HG03039 (cell line): ENCODE measurements at regions not wholly inside any gene's neighbourhood (a gene's known extent, or its start where the extent isn't known, plus 50 kb on each side); places are given as distances from the start of the nearest gene placed in this dataset.
A peak's percentile ranks its signal among the peaks of the same experiment; 100 is the strongest.

Experiments
- ATAC-seq: cut with Tn5 transposase; IDR thresholded peaks from one replicate; pipeline ENCODE4 v1.9.1; 2021; ENCODE audit warnings: mild to moderate bottlenecking, moderate library complexity; ENCODE audit not compliant: unreplicated experiment

DNA sequence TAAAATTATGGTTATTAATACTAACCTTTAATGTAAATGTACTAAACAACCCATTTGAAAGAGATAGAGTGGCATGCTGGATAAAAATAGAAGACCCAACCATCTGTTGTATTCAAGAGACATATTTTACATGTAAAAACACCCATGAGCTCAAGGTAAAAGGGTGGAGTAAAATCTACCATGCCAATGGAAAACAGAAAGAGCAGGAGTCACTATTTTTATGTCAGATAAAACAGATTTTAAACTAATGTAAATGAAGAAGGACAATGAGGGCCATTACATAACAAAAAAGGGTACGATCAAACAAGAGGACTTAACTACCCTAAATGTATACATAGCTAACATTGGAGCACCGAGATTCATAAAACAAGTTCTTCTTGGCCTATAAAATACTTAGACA is 66.3 kb downstream of the ITM2A start:
- ATAC-seq = no peak

DNA sequence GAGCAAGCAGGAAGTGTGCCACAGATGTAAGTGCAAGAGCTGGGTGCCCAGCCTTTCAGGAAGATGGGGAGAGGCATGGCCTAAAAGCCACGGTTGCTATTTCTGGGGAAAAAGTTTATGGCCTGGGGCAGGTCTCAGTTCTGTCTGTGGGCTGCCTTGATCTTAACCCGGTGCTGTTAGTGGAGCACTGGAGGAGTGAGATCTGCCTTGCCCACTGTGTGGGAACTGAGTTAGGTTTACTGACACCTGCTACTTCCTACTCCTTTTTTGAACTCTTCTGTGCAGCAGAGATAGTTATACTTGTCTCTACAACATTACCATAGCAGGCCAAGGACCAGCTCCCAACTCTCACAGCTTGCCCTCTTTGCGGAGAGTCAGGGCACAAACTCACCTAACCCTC is 76.5 kb downstream of the ITM2A start:
- no peak for ATAC-seq

DNA sequence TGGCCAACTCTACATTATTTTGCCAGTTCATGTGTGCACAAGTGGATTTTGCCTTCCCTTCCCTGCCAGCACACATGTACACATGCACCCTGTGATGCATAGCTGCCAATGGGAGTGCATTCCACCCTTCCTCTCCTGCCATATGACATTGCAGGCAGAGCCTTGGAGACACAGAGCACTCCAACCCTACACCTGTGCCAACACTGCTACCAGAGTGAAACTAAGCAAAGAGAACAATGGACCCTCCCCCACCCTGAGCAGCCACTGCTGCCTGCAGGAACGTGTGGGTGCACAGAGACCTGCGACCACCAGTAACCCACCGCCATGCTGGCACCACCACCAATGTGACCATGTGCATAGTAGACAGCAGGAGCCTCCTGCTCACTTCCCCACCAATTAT is 78.4 kb downstream of the ITM2A start:
- no peak for ATAC-seq

DNA sequence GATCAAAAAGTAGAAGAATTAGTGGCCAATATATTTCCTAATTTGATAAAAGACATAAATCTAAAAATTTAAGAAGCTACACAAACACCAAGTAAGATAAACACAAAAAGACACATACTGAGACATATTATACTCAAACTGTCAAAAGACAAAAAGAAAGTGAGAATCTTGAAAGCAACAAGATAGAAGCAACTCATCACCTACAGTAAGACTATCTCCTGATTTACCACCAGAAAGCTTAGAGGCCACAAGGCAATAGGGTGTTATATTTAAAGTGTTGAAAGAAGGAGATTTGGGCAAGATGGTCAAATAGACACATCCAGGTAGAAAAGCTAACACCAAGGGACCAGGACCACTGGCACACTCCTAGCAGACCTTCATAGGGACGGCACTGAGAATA is 79.4 kb downstream of the ITM2A start:
- no peak for ATAC-seq

DNA sequence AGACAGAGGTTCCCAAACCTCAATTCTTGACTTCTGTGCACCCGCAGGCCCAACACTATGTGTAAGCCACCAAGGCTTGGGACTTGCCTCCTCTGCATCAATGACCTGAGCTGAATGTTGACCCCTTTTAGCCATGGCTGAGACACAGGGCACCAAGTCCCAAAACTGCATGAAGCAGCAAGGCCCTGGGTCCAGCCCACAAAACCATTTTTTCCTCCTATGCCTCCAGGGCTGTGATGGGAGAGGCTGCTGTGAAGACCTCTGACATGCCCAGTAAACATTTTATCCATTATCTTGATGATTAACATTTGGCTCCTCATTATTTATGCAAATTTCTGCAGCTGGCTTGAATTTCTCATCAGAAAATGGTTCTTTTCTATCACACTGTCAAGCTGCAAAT is 85.4 kb downstream of the ITM2A start:
- no peak for ATAC-seq

DNA sequence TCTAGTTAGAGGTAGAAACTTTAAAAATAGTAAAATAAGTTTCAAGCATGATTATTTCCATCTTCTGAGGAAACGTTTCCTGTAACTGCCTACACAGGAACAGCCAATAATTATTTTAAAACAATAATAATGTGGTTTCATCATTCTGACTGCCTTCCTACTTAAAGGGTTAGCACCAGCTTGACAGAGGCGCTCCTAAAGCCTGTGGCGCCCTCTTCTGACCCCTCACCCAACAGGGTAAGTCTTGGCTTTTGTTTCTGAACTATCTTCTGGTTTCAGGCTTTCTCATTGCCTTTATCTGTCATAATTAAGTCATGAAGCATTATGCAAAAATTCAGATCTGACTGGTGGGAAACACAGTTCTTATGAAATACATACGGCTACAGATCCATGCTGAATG is 96.7 kb downstream of the ITM2A start:
- ATAC-seq = peak; percentile 83

DNA sequence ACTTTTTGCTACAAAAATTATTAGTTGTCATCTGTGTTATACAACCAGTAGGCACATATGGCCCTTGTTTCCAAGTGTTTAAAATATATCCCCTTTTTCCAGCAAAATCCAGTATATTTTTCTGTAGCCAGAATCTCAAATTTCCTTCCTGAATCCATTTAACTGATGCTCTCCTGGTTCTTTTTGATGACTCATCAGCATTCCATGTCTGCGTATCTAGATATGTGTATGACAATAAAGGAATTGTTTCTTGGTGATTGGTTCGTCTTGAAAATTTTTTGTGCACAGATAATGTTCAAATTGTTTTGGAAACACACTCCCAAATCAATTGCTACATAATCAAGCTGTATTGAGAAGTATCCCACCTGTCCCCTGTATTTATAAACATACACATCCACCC is 98.3 kb downstream of the ITM2A start:
- ATAC-seq = no peak

DNA sequence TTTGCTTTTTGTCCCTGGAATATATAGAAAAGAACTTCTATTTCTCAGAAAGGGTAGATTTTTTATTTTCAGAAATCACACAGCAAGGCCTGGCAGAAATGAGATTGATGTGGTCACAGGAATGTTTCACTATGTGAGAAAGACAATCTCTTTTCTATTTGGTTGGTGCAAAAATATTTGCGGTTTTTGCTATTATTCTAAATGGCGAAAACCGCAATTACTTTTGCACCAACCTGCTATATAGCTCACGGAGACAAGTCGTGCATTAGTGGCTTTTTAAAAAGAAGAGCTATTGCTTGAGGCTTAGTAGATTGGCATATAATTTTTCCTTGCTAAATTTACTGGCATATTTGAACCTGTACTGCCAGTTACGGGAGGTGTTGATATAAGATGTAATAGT is 100.4 kb downstream of the ITM2A start:
- ATAC-seq = no peak

DNA sequence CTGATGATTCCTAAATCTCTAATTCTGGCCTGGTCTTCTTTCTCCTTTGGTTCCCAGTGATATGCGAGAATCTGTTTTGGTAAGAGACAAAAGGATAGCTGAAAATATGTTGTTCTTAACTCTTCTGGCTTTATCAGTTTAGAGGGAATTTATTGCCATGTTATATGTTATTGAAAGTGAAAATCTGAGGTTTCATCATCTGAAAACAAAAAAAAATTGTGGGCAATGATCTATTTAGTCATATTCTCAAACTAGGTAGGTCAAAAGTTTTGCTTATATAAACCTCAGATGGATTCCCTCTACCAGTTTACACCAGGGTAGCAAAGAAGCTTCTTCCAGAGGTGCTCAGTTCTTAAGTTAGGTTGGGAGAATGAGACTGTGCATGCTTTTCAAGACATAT is 103.6 kb downstream of the ITM2A start:
- no peak for ATAC-seq

DNA sequence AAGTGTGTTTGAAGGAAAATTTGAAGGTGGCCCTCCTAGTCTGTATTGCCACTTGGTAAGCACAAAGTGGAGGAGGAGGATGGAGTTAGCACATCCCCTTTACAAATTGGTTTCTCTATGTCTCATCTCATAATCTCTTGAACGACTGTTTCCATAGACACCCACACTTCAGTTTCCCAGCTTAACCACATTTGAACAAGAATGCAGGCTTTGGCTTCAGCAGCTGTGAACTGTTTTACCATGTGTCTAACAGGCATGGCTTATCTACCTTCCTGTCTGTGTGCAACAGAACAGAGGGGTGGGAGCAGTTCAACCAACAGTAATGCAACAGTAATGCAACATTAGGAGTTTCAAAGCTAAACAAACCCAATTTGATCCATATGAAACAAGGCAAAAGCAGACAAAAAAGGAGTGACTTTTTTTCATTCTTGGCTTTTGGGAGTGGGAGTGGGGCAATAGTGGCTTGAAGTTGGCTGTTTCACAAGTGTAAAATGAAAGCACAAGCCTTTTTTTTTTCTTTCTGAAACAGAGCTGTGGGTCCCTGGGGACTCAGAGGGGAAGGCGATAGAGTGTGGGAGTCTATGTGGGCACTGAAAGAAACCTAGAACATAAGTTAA is 108.0 kb downstream of the ITM2A start:
- ATAC-seq = peak; percentile 92

DNA sequence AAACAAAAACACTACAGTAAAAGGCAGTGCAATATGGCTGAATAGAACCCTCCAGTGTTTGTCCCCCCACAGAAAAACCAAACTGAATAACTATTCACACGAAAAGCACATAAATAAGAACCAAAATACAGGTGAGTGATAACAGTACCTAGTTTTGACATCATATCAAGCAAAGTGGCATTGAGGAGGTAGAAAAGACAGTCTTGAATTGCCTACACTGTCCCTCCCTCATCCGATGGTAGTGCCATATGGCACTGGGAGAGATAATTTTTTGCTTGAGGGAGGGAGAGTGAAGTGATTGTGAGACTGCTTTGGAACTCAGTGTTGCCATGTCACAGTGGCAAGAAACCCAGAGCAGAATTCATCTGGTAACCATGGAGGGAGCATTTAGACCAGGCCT is 99.2 kb downstream of the GPR174 start:
- no peak for ATAC-seq

DNA sequence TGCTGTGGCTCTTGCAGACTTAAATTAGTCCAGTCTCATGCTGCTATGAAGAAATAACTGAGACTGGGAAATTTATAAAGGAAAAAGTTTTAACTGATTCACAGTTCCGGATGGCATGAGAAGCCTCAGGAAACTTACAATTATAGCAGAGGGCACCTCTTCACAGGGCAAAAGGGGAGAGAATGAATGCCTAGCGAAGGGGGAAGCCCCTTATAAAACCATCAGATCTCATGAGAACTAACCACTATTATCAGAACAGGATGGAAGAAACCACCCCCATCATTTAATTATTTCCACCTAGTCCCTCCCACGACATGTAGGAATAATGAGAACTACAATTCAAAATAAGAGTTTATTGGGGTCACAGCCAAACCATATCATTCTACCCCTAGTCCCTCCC is 91.4 kb downstream of the GPR174 start:
- no peak for ATAC-seq

DNA sequence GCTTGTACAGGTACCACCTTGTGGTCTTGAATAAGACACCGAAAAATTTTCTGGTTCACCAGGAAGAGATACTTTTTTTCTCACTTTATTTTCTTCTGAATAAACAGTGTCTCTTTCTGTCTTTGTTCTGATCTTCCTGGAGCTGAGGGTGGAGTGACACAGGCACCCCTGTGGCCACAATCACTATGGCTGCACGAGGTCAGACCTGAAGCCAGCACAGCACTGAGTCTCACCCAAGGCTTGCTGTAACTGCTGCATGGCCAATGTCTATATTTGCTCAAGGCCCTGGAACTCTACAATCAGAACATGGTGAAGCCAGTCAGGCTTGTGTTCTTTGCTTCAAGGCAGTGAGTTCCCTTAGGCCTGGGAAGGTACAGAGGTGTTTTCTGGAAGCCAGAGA is 87.2 kb downstream of the GPR174 start:
- ATAC-seq = no peak
